Fibroblast of skin of abdomen (primary cell): ENCODE measurements at regions not wholly inside any gene's neighbourhood (a gene's known extent, or its start where the extent isn't known, plus 50 kb on each side); places are given as distances from the start of the nearest gene placed in this dataset.
"Not testable (repeated sequence)": the region's sequence is repeated elsewhere in the genome, so short reads cannot be mapped to it uniquely, and the experiment has no call there.

Experiments
- DNase-seq: peaks from one replicate; pipeline ENCODE4 v3.0.0-alpha.2; 2013

DNA sequence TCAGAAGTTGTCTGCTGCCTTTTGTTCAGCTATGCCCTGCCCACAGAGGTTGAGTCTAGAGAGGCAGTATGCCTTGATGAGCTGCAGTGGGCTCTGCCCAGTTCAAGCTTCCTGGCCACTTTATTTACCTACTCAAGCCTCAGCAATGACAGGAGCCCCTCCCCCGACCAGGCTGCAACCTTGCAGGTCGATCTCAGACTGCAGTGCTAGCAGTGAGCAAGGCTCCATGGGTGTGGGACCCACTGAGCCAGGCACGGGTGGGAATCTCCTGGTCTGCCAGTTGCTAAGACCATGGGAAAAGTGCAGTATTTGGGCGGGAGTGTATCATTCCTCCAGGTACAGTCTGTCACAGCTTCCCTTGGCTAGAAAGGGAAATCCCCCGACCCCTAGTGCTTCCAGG is 1554.8 kb downstream of the PCDH9 start:
- DNase-seq, result not testable (repeated sequence)

DNA sequence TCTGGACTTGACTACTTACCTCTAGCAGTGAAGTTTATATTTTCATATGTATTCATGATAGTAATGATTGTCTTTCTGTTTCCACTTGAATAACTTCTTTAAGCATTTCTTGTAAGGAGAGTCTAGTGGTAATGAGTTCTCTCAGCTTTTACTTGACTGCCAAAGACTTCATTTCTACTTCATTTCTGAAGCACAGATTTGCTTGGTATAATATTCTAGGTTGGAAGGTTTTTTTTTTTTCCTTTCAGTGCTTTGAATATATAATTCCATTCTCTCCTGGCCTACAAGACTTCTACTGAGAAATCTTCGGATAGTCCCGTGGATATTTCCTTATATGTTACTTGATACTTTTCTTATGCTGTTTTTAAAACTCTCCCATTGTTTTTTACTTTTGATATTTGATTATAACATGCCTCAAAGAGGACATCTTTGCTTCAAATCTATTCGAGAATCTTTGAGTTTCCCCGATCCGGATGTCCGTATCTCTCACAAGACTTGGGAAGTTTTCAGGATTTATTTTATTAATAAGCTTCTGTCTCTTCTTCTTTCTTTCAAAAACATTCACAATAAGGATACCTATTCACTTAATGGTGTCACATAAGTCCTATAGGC is 1560.0 kb downstream of the PCDH9 start:
- no peak for DNase-seq

DNA sequence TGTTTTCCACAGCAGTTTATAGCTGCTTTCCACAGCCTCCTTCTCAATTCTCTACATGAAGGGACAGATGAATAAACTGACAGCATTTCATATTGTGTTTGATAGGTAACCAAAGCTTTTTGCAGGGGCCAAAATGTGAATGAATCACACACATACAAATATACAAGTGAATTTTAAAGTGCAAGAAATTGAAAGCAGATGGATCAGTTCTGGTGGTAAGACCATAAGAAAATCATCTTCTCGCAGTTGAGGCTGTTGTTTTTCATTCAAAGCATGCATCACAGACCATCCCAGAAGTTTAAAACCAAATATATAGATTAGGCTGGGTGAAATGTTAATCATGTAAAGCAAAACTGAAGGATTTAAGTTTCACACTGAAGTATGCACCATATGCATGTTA is 1569.4 kb downstream of the PCDH9 start:
- DNase-seq, result peak; percentile 35

- peak; percentile 16 for DNase-seq
Measured at GRCh38 chr13:65656740-65657329, 1573.3 kb downstream of the PCDH9 start.

DNA sequence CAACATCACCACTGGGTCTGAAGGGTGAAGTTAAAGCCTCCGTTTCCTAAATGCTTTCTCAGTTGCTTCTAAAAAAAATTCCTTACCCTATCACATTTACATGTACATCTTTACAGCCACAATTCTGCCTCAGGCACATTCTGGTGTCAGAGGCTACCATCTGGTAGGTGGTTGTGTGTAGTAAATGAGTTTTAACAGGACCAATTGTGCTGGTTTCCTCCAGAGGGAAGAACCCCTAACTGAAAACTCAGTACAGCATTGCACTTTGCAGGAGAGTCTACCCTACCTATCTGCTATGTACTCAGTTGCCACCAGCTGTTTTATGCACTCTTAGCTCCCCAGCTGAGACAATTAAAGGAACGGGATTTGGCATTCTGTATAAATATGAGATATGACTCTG is 1576.5 kb downstream of the PCDH9 start:
- no peak for DNase-seq

- DNase-seq, result no peak
Measured at GRCh38 chr13:65650321-65650720, 1579.8 kb downstream of the PCDH9 start.

GRCh38 chr13:65642996-65643395 is 1587.1 kb downstream of the PCDH9 start:
- no peak for DNase-seq

GRCh38 chr13:65642301-65642700 is 1587.8 kb downstream of the PCDH9 start:
- DNase-seq, result no peak

GRCh38 chr13:65638572-65639168 is 1591.5 kb downstream of the PCDH9 start:
- DNase-seq, result peak; percentile 68

DNA sequence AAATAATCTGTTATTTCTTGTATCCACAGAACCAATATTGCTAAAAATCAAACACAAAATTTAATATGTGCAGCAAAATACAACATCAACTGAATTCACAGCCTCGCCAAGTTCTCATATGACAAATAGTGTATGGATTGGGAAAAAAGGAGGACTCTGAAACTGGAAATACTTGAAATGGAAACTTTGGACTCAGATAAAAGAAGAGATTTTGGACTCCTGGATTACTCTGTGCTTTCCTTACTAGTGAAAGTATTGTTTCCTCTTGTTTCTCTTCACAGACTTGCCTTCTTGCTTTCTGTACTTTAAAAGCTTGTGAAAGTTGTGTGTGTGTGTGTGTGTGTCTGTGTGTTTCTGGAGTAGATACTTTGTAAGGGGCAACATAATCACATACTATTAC is 1596.3 kb downstream of the PCDH9 start:
- no peak for DNase-seq

- peak; percentile 21 for DNase-seq
Measured at GRCh38 chr13:65631078-65631477, 1599.1 kb downstream of the PCDH9 start.

- DNase-seq, result no peak
Measured at GRCh38 chr13:65629926-65630325, 1600.2 kb downstream of the PCDH9 start.

DNA sequence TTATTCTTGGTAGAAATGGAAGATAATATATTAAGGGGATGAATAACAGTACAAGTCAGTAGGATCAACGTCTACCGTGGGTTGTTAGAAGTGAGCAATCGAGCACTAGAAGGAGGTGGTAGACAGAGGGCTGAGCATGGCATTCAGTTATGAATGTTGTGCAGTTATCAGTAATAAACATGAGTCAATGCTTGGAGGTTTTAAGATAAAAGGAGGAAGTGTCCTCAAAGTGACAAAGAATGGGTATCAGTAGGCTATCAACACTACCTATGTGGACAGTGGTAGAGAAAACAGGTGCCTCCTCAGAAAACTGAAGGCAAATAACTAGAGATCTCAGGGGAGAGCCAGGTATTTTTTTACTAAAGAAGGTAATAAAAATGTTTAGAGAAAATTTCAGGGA is 1607.0 kb downstream of the PCDH9 start:
- DNase-seq, result no peak

- DNase-seq, result no peak
Measured at GRCh38 chr13:65615506-65615905, 1614.6 kb downstream of the PCDH9 start.

DNA sequence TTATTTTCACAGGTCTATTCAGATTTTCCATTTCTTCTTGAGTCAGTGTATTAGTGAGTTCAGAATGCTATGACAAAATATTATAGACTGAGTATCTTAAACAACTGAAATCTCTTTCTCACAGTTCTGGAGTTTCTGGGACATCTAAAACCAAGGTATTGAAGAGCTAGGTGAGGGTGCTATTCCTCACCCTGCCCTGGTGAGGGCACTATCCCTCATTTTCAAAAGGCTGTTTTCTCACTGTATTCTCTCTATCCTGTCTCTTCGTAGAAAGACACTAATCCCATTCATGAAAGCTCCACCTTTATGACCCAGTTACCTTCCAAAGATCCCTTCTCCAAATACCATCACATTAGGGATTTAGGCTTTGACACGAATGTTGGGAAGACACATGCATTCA is 1617.1 kb downstream of the PCDH9 start:
- no peak for DNase-seq

GRCh38 chr13:65609350-65609749 is 1620.8 kb downstream of the PCDH9 start:
- no peak for DNase-seq

GRCh38 chr13:65606622-65607021 is 1623.5 kb downstream of the PCDH9 start:
- DNase-seq, result peak; percentile 88

DNA sequence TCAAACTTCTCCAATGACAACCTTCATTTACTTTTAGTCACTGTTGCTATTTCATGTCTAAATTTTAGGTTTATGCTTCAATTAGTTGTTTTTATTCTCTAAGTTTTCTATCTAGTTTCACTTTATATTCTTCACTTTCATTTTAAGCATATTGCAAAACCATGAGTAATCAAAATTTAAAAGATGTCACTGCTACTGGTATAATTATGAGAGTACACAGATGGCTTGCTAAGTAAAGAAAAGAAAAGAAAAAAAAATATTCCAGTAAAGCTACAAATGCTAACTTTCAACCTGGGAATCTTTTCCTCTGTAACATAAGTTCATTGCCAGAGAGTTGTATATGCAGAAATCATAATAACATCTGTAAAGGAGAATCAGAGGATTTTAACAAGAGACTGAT is 1624.7 kb downstream of the PCDH9 start:
- no peak for DNase-seq

DNA sequence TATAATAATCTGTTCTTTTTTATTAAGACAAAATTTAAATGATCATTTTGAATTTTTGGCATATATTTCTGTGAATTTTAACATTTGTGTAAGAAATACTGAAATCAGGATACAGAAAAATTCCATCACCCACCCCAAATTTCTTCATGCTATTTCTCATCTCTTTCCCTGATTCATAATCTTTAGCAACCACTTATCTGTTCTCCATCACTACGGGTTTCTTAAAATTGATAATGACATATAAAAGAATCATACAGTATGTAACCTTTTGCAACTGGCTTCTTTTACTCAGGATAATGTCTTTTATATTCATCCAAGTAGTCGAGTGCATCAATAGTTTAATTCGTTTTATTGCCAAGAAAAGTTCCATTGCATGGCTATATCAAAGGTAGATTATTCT is 1627.0 kb downstream of the PCDH9 start:
- DNase-seq, result no peak

DNA sequence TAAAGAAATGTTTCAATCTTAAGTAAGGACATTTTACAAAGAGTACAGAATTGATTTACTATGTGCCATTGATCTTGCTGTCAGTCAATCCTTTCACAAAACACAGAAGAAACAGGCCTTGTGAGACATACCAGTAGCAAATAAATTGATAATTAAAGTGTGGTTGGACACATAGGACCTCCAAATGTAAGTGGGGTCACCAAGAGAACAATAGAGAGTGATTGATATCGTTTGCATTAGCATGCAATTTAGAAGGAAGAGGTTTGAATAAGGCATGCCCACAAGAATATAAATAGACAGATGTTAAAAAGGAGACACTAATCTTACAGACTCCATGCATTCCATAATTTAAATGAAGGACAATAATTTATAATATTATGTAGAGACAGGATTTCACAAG is 1628.3 kb downstream of the PCDH9 start:
- DNase-seq, result peak; percentile 23

DNA sequence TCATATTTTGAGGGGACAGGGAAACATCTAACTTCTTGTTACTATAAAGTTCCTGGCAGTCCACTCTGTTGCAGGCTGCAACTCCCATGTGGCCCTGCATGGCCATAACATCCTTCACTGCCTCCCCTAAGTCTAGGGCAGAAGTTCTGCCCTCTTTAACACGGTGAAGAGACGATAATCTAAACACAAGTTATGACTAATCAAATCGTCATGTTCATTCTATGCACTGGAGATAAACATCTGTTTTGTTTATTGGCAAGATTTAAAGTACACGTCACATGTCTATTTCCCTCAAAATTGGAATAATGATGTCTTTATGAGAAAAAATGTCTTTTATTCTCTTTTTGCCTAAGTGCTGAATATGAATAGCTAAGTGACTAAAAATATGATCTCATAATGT is 1629.4 kb downstream of the PCDH9 start:
- DNase-seq, result peak; percentile 69

- peak; percentile 92 for DNase-seq
Measured at GRCh38 chr13:65597839-65598818, 1632.0 kb downstream of the PCDH9 start.

GRCh38 chr13:65595916-65596315 is 1634.2 kb downstream of the PCDH9 start:
- DNase-seq, result peak; percentile 48
